PC-3 (cell line): ENCODE measurements at regions not wholly inside any gene's neighbourhood (a gene's known extent, or its start where the extent isn't known, plus 50 kb on each side); places are given as distances from the start of the nearest gene placed in this dataset.

Source experiments
- ATAC-seq: fragments of 200-7000 bp; cut with Tn5 transposase; 2 replicates; pipeline ENCODE4 v1.9.1; 2020; ENCODE audit warnings: mild to moderate bottlenecking, moderate library complexity
- BruUV-seq: library from RNA; stranded (reverse); fragments of 400-500 nt; replicated peaks from 2 replicates; lab custom pipeline; 2021; lab: Mats Ljungman, UMichigan
- CTCF ChIA-PET: fragments of 300-600 bp; sonication (Branson Sonifier 250); formaldehyde crosslinking; loops from one replicate; lab custom pipeline; 2022; ENCODE audit warnings: antibody characterized with exemption; lab: Charles Lee
- POLR2A ChIA-PET: fragments of 300-600 bp; sonication (Branson Sonifier 250); formaldehyde crosslinking; loops from one replicate; lab custom pipeline; 2022; ENCODE audit warnings: antibody characterized with exemption; ENCODE audit not compliant: unreplicated experiment; lab: Charles Lee
- DNase-seq: peaks from one replicate; pipeline ENCODE4 v3.0.0-alpha.2; 2015
- H2AFZ ChIP-seq: fragments of 300-600 bp; sonication (generic); 2 replicates; pipeline ENCODE4 v1.6.0; 2016; ENCODE audit warnings: antibody characterized with exemption, low read length
- H3F3A ChIP-seq: fragments of 300-600 bp; sonication (generic); one replicate; pipeline ENCODE4 v1.6.0; 2017; ENCODE audit warnings: antibody characterized with exemption, low read length, control low read depth, mild to moderate bottlenecking; ENCODE audit not compliant: unreplicated experiment
- H3K27ac ChIP-seq: fragments of 300-600 bp; sonication (generic); 2 replicates; pipeline ENCODE4 v1.5.1; 2016; ENCODE audit warnings: mild to moderate bottlenecking, low read length
- H3K27me3 ChIP-seq: fragments of 300-600 bp; sonication (generic); 2 replicates; pipeline ENCODE4 v1.6.1; 2016; ENCODE audit warnings: low read length, mixed read lengths
- H3K36me3 ChIP-seq: fragments of 300-600 bp; sonication (generic); 2 replicates; pipeline ENCODE4 v1.6.1; 2016; ENCODE audit warnings: low read depth, mixed run types, low read length, mixed read lengths
- H3K4me1 ChIP-seq: fragments of 300-600 bp; sonication (generic); 2 replicates; pipeline ENCODE4 v1.5.1; 2016; ENCODE audit warnings: low read length; ENCODE audit not compliant: insufficient read depth
- H3K4me2 ChIP-seq: fragments of 300-600 bp; sonication (generic); 2 replicates; pipeline ENCODE4 v1.6.0; 2016; ENCODE audit warnings: low read length
- H3K4me3 ChIP-seq: fragments of 300-600 bp; sonication (generic); 2 replicates; pipeline ENCODE4 v1.5.1; 2016; ENCODE audit warnings: mild to moderate bottlenecking, low read length, mixed read lengths
- H3K79me2 ChIP-seq: fragments of 300-600 bp; sonication (generic); 2 replicates; pipeline ENCODE4 v1.6.1; 2017; ENCODE audit warnings: low read length, mixed read lengths
- H3K9ac ChIP-seq: fragments of 300-600 bp; sonication (generic); 2 replicates; pipeline ENCODE4 v1.6.0; 2016; ENCODE audit warnings: mild to moderate bottlenecking, low read length
- H3K9me2 ChIP-seq: fragments of 300-600 bp; sonication (generic); replicated peaks from 2 replicates; pipeline ENCODE4 v1.6.1; 2016; ENCODE audit warnings: mixed run types, low read length, mixed read lengths
- H3K9me3 ChIP-seq: fragments of 300-600 bp; sonication (generic); 2 replicates; pipeline ENCODE4 v1.6.1; 2016; ENCODE audit warnings: low read length, mixed read lengths
- H4K20me1 ChIP-seq: fragments of 300-600 bp; sonication (generic); 2 replicates; pipeline ENCODE4 v1.6.1; 2016; ENCODE audit warnings: low read length, mixed read lengths
- CTCF ChIP-seq: fragments of 300-600 bp; sonication (generic); conservative IDR thresholded peaks from 2 replicates; pipeline ENCODE4 v1.5.1; 2017; ENCODE audit warnings: antibody characterized with exemption, low read depth, mild to moderate bottlenecking, low read length
- EZH2 ChIP-seq: fragments of 300-600 bp; sonication (generic); IDR thresholded peaks from one replicate; pipeline ENCODE4 v1.6.1; 2017; ENCODE audit warnings: antibody characterized with exemption, mild to moderate bottlenecking, low read length; ENCODE audit not compliant: unreplicated experiment
- EZH2phosphoT487 ChIP-seq: fragments of 300-600 bp; sonication (generic); IDR thresholded peaks from 2 replicates; pipeline ENCODE4 v1.6.1; 2018; ENCODE audit warnings: mild to moderate bottlenecking, antibody characterized with exemption, low read length, borderline replicate concordance
- intact Hi-C: fragments of 100-400 bp; cut with micrococcal nuclease; formaldehyde crosslinking; loops from 2 replicates; pipeline ENCODE4 v1.9.0; 2023

- no peaks in the 10 kb centered on the region for H3K36me3 ChIP-seq
- H3K27me3 ChIP-seq: peaks cover 64% of the 10 kb centered on the region
- H3K9me3 ChIP-seq: no peaks in the 10 kb centered on the region
- POLR2A ChIA-PET: no interaction called here
- H3F3A ChIP-seq: no peaks in the 10 kb centered on the region
- H3K4me3 ChIP-seq: no peak overlapping the region
- H4K20me1 ChIP-seq: no peaks in the 10 kb centered on the region
- H2AFZ ChIP-seq: no peak overlapping the region
- ATAC-seq (no peak), DNase-seq (no peak)
- no peaks in the 10 kb centered on the region for H3K9me2 ChIP-seq
- no peak overlapping the region for H3K27ac ChIP-seq
- CTCF ChIA-PET: no interaction called here
- no peak overlapping the region for H3K9ac ChIP-seq
- no peak for TF ChIP-seq EZH2
- TF ChIP-seq CTCF: no peak
- no peak for TF ChIP-seq EZH2phosphoT487
- no TSS peak for BruUV-seq
- intact Hi-C loops: no loop called here
- no peaks in the 10 kb centered on the region for H3K4me1 ChIP-seq
- H3K79me2 ChIP-seq: no peaks in the 10 kb centered on the region
- H3K4me2 ChIP-seq: no peak overlapping the region
Observed at GRCh38 chr3:102662498-102662772, 227.6 kb downstream of the ZPLD1 start.

GRCh38 chr3:102664126-102664525 lies 229.3 kb downstream of the ZPLD1 start:
- H4K20me1 ChIP-seq: no peaks in the 10 kb centered on the region
- H3K9ac ChIP-seq: no peak overlapping the region
- no peaks in the 10 kb centered on the region for H3K79me2 ChIP-seq
- H3K4me2 ChIP-seq: no peak overlapping the region
- intact Hi-C loops: no loop called here
- no peaks in the 10 kb centered on the region for H3K9me3 ChIP-seq
- no peak overlapping the region for H3K4me3 ChIP-seq
- H3K36me3 ChIP-seq: no peaks in the 10 kb centered on the region
- ChIA-PET POLR2A (no interaction called here), CTCF (no interaction called here)
- H3K9me2 ChIP-seq: no peaks in the 10 kb centered on the region
- ATAC-seq: no peak
- no peak overlapping the region for H3K27ac ChIP-seq
- BruUV-seq: no TSS peak
- H3K4me1 ChIP-seq: no peaks in the 10 kb centered on the region
- no peak overlapping the region for H2AFZ ChIP-seq
- TF ChIP-seq EZH2 (no peak), CTCF (no peak), EZH2phosphoT487 (no peak)
- DNase-seq: no peak
- peaks cover 81% of the 10 kb centered on the region for H3K27me3 ChIP-seq
- no peaks in the 10 kb centered on the region for H3F3A ChIP-seq

GRCh38 chr3:102665183-102665582 lies 230.4 kb downstream of the ZPLD1 start:
- intact Hi-C loops: no loop called here
- DNase-seq: no peak
- Histone ChIP-seq H3F3A (no peaks in the 10 kb centered on the region), H2AFZ (no peak overlapping the region), H3K9me2 (no peaks in the 10 kb centered on the region), H3K9ac (no peak overlapping the region), H4K20me1 (no peaks in the 10 kb centered on the region), H3K36me3 (no peaks in the 10 kb centered on the region), H3K9me3 (no peaks in the 10 kb centered on the region), H3K4me3 (no peak overlapping the region), H3K27ac (no peak overlapping the region), H3K4me2 (no peak overlapping the region), H3K79me2 (no peaks in the 10 kb centered on the region), H3K27me3 (peaks cover 89% of the 10 kb centered on the region), H3K4me1 (no peaks in the 10 kb centered on the region)
- ChIA-PET CTCF (no interaction called here), POLR2A (no interaction called here)
- TF ChIP-seq EZH2phosphoT487 (no peak), EZH2 (no peak), CTCF (no peak)
- no TSS peak for BruUV-seq
- no peak for ATAC-seq
